DND-41 (cell line): ENCODE measurements at regions not wholly inside any gene's neighbourhood (a gene's known extent, or its start where the extent isn't known, plus 50 kb on each side); places are given as distances from the start of the nearest gene placed in this dataset.

Experiments used
- ATAC-seq: fragments of 200-7000 bp; cut with Tn5 transposase; 3 replicates; pipeline ENCODE4 v1.9.1; 2021; ENCODE audit warnings: low read depth; ENCODE audit not compliant: insufficient read depth
- DNase-seq: peaks from one replicate; pipeline ENCODE4 v3.0.0-alpha.2; 2020
- H2AFZ ChIP-seq: 2 replicates; pipeline ENCODE4 v1.6.0; 2012; ENCODE audit warnings: low read depth, low read length
- H3K27ac ChIP-seq: 2 replicates; pipeline ENCODE4 v1.5.1; 2012; ENCODE audit warnings: low read length, inconsistent platforms
- H3K27me3 ChIP-seq: fragments of 200-600 bp; sonication (generic); 2 replicates; pipeline ENCODE4 v1.6.0; 2012; ENCODE audit warnings: low read length, mild to moderate bottlenecking, inconsistent platforms; ENCODE audit not compliant: insufficient read depth, poor library complexity
- H3K36me3 ChIP-seq: 2 replicates; pipeline ENCODE4 v1.5.1; 2012; ENCODE audit warnings: low read length, inconsistent platforms; ENCODE audit not compliant: insufficient read depth
- H3K4me1 ChIP-seq: 2 replicates; pipeline ENCODE4 v1.5.1; 2012; ENCODE audit warnings: mild to moderate bottlenecking, low read length; ENCODE audit not compliant: insufficient read depth
- H3K4me2 ChIP-seq: 2 replicates; pipeline ENCODE4 v1.6.0; 2012; ENCODE audit warnings: mild to moderate bottlenecking, moderate library complexity, low read length, inconsistent platforms; ENCODE audit not compliant: insufficient read depth
- H3K4me3 ChIP-seq, 2 experiments: fragments of 200-600 bp in 1 of 2; shearing (Covaris generic) in 1 of 2; 2 replicates each; pipeline ENCODE4 v1.5.1; 2012 to 2016; ENCODE audit warnings: inconsistent platforms in 2 of 2, low read length in 2 of 2, mild to moderate bottlenecking in 2 of 2, low read depth in 1 of 2, moderate library complexity in 1 of 2
- H3K79me2 ChIP-seq: 2 replicates; pipeline ENCODE4 v1.6.0; 2012; ENCODE audit warnings: low read length, inconsistent platforms; ENCODE audit not compliant: insufficient read depth
- H3K9ac ChIP-seq: 2 replicates; pipeline ENCODE4 v1.6.0; 2012; ENCODE audit warnings: low read depth, mild to moderate bottlenecking, inconsistent platforms, low read length, moderate library complexity
- H3K9me3 ChIP-seq: 2 replicates; pipeline ENCODE4 v1.5.1; 2012; ENCODE audit warnings: low read length, moderate library complexity, mild to moderate bottlenecking, inconsistent platforms; ENCODE audit not compliant: insufficient read depth, severe bottlenecking
- H4K20me1 ChIP-seq: 2 replicates; pipeline ENCODE4 v1.6.0; 2012; ENCODE audit warnings: low read length; ENCODE audit not compliant: insufficient read depth
- CTCF ChIP-seq: IDR thresholded peaks from 2 replicates; pipeline ENCODE4 v1.5.1; 2012; ENCODE audit warnings: borderline replicate concordance, low read length, moderate library complexity, mild to moderate bottlenecking; ENCODE audit not compliant: poor library complexity, severe bottlenecking; ENCODE audit errors: extremely low read depth
- EZH2 ChIP-seq: IDR thresholded peaks from 3 replicates; pipeline ENCODE4 v1.6.1; 2012; ENCODE audit warnings: borderline replicate concordance, low read depth, mild to moderate bottlenecking, moderate library complexity, low read length, inconsistent platforms; ENCODE audit not compliant: severe bottlenecking

GRCh38 chr1:216777148-216777547 lies 53.9 kb upstream of the ESRRG start:
- Histone ChIP-seq H3K79me2 (no peaks in the 10 kb centered on the region), H3K9ac (no peak overlapping the region), H3K4me1 (no peaks in the 10 kb centered on the region), H3K27me3 (no peaks in the 10 kb centered on the region), H3K9me3 (no peaks in the 10 kb centered on the region), H4K20me1 (no peaks in the 10 kb centered on the region), H3K27ac (no peak overlapping the region), H2AFZ (no peak overlapping the region), H3K36me3 (no peaks in the 10 kb centered on the region), H3K4me2 (no peak overlapping the region), H3K4me3 (no peak overlapping the region)
- TF ChIP-seq EZH2 (no peak), CTCF (no peak)
- ATAC-seq, result no peak
- DNase-seq, result no peak
